CD14-positive monocyte (primary cell): ENCODE measurements at regions not wholly inside any gene's neighbourhood (a gene's known extent, or its start where the extent isn't known, plus 50 kb on each side); places are given as distances from the start of the nearest gene placed in this dataset.
A peak's percentile ranks its signal among the peaks of the same experiment; 100 is the strongest.

ENCODE experiments used
- DNase-seq, 3 donors: peaks; one replicate each; pipeline ENCODE4 v3.0.0-alpha.2; 2011 to 2022
- H2AFZ ChIP-seq: 2 replicates; pipeline ENCODE4 v1.6.0; 2012; ENCODE audit warnings: mild to moderate bottlenecking, low read depth, low read length, inconsistent platforms; ENCODE audit not compliant: insufficient read depth, poor library complexity, severe bottlenecking
- H3K27ac ChIP-seq, 2 donors: 1 replicate in 1 of 2; 2 replicates in 1 of 2; pipeline ENCODE4 v1.5.1; 2012 to 2013; ENCODE audit warnings: low read length in 2 of 2, control low read depth in 1 of 2, inconsistent platforms in 1 of 2, low read depth in 1 of 2, mild to moderate bottlenecking in 1 of 2
- H3K27me3 ChIP-seq, 2 donors: one replicate each; pipeline versions ENCODE4 v1.6.0 to v1.6.1; 2011 to 2013; ENCODE audit warnings: low read length in 2 of 2; ENCODE audit not compliant: control insufficient read depth in 2 of 2, insufficient read depth in 2 of 2
- H3K36me3 ChIP-seq, 2 donors: replicated peaks in 1 of 2; 1 replicate in 1 of 2; 2 replicates in 1 of 2; pipeline versions ENCODE4 v1.5.1 to v1.6.1; 2012 to 2013; ENCODE audit warnings: low read length in 2 of 2, control low read depth in 1 of 2, inconsistent platforms in 1 of 2, mild to moderate bottlenecking in 1 of 2; ENCODE audit not compliant: insufficient read depth in 2 of 2, control insufficient read depth in 1 of 2
- H3K4me1 ChIP-seq, 2 donors: 1 replicate in 1 of 2; 2 replicates in 1 of 2; pipeline versions ENCODE4 v1.5.1 to v1.6.1; 2012 to 2013; ENCODE audit warnings: low read length in 2 of 2, control low read depth in 1 of 2, inconsistent platforms in 1 of 2, mild to moderate bottlenecking in 1 of 2, moderate library complexity in 1 of 2; ENCODE audit not compliant: insufficient read depth in 2 of 2, control insufficient read depth in 1 of 2
- H3K4me2 ChIP-seq: replicated peaks from 2 replicates; pipeline ENCODE3; 2012; ENCODE audit warnings: low read length, moderate library complexity, mild to moderate bottlenecking; ENCODE audit not compliant: poor library complexity, severe bottlenecking; ENCODE audit errors: extremely low read depth
- H3K4me3 ChIP-seq, 3 experiments: fragments of 200-600 bp in 1 of 3; sonication (generic) in 1 of 3; replicated peaks in 1 of 3; 1 replicate in 2 of 3; 2 replicates in 1 of 3; pipeline ENCODE4 v1.5.1; 2011 to 2013; ENCODE audit warnings: low read length in 3 of 3, mild to moderate bottlenecking in 3 of 3, control low read depth in 2 of 3, low read depth in 2 of 3, inconsistent platforms in 1 of 3, moderate library complexity in 1 of 3
- H3K79me2 ChIP-seq: 2 replicates; pipeline ENCODE4 v1.6.0; 2012; ENCODE audit warnings: mild to moderate bottlenecking, control low read depth, inconsistent platforms, low read length, moderate library complexity; ENCODE audit not compliant: insufficient read depth
- H3K9ac ChIP-seq: 2 replicates; pipeline ENCODE4 v1.6.0; 2017; ENCODE audit warnings: low read length, mild to moderate bottlenecking; ENCODE audit not compliant: insufficient read depth, poor library complexity, severe bottlenecking
- H3K9me3 ChIP-seq, 2 donors: replicated peaks in 1 of 2; 1 replicate in 1 of 2; 2 replicates in 1 of 2; pipeline versions ENCODE4 v1.5.1 to v1.6.1; 2012 to 2013; ENCODE audit warnings: low read length in 2 of 2, control low read depth in 1 of 2; ENCODE audit not compliant: control insufficient read depth in 1 of 2, insufficient read depth in 1 of 2
- H4K20me1 ChIP-seq: 2 replicates; pipeline ENCODE4 v1.6.0; 2012; ENCODE audit warnings: mild to moderate bottlenecking, low read length, control low read depth, moderate library complexity; ENCODE audit not compliant: insufficient read depth
- H3K27ac Mint-ChIP-seq, 7 donors: one replicate each; pipeline ENCODE4 v1.8.0; 2020; ENCODE audit warnings: mild to moderate bottlenecking in 7 of 7, mixed read lengths in 7 of 7, moderate library complexity in 6 of 7, inconsistent platforms in 2 of 7
- H3K27me3 Mint-ChIP-seq, 3 donors: one replicate each; pipeline ENCODE4 v1.8.0; 2021 to 2022; ENCODE audit warnings: low read depth in 3 of 3, mild to moderate bottlenecking in 3 of 3, mixed read lengths in 3 of 3, moderate library complexity in 3 of 3, inconsistent platforms in 1 of 3
- H3K36me3 Mint-ChIP-seq, 2 donors: one replicate each; pipeline ENCODE4 v1.8.0; 2020; ENCODE audit warnings: mixed read lengths in 2 of 2, inconsistent platforms in 1 of 2, mild to moderate bottlenecking in 1 of 2
- H3K4me1 Mint-ChIP-seq: one replicate; pipeline ENCODE4 v1.8.0; 2020; ENCODE audit warnings: mild to moderate bottlenecking, mixed read lengths
- H3K4me3 Mint-ChIP-seq, 2 donors: one replicate each; pipeline ENCODE4 v1.8.0; 2020; ENCODE audit warnings: mild to moderate bottlenecking in 2 of 2, mixed read lengths in 2 of 2, moderate library complexity in 1 of 2
- H3K9me3 Mint-ChIP-seq, 7 donors: one replicate each; pipeline ENCODE4 v1.8.0; 2020 to 2022; ENCODE audit warnings: mixed read lengths in 7 of 7, mild to moderate bottlenecking in 6 of 7, moderate library complexity in 6 of 7, inconsistent platforms in 2 of 7
- CTCF ChIP-seq: fragments of 200-600 bp; IDR thresholded peaks from one replicate; pipeline ENCODE4 v1.8.0; 2022; ENCODE audit warnings: antibody characterized with exemption, mild to moderate bottlenecking
- WGBS: methylation state at CpG from one replicate; pipeline ENCODE4 v1.1.5; 2013; ENCODE audit warnings: missing lambda C conversion rate; ENCODE audit not compliant: insufficient coverage; 5-methylcytosine and 5-hydroxymethylcytosine counted together
- intact Hi-C, 2 donors: fragments of 100-400 bp; cut with micrococcal nuclease; formaldehyde crosslinking; loops; one replicate each; pipeline versions ENCODE4 v1.15.0 to v1.15.1; 2023

GRCh38 chr10:10923029-10923651 lies 94.5 kb upstream of the CELF2 start:
- H3K4me3 Mint-ChIP-seq = peak overlapping the region in 1 of 2 donors; percentile 13

GRCh38 chr10:10925667-10926066 lies 92.0 kb upstream of the CELF2 start:
- Histone ChIP-seq H3K27me3 (no peaks in the 10 kb centered on the region), H3K36me3 (no peaks in the 10 kb centered on the region), H3K4me1 (no peaks in the 10 kb centered on the region), H3K9me3 (no peaks in the 10 kb centered on the region), H3K4me3 (no peak overlapping the region), H3K27ac (no peak overlapping the region), H4K20me1 (no peaks in the 10 kb centered on the region), H3K79me2 (no peaks in the 10 kb centered on the region), H3K9ac (no peak overlapping the region), H2AFZ (no peak overlapping the region), H3K4me2 (no peak overlapping the region)
- intact Hi-C loops = no loop called here
- Mint-ChIP-seq H3K4me3 (no peak overlapping the region), H3K4me1 (no peaks in the 10 kb centered on the region), H3K27ac (no peak overlapping the region), H3K36me3 (no peaks in the 10 kb centered on the region), H3K9me3 (peaks cover 0 to 7% (median 2%) of the 10 kb centered on the region in 7 donors), H3K27me3 (peaks cover 0 to 5% (median 3%) of the 10 kb centered on the region in 3 donors)
- no peak for TF ChIP-seq CTCF
- no peak for DNase-seq
- 100% methylated on average over 2 of the region's 4 CpGs for WGBS

More at GRCh38 chr10:10923029-10923651, 94.5 kb upstream of the CELF2 start:
- Mint-ChIP-seq H3K36me3 (no peaks in the 10 kb centered on the region), H3K27ac (no peak overlapping the region), H3K27me3 (peaks cover 0 to 6% (median 1%) of the 10 kb centered on the region in 3 donors), H3K4me1 (no peaks in the 10 kb centered on the region), H3K9me3 (peaks cover 0 to 7% (median 2%) of the 10 kb centered on the region in 7 donors)
- Histone ChIP-seq H3K9me3 (no peaks in the 10 kb centered on the region), H3K36me3 (no peaks in the 10 kb centered on the region), H3K4me3 (no peak overlapping the region), H4K20me1 (no peaks in the 10 kb centered on the region), H3K79me2 (no peaks in the 10 kb centered on the region), H3K4me2 (no peak overlapping the region), H3K27ac (no peak overlapping the region), H2AFZ (no peak overlapping the region), H3K27me3 (no peaks in the 10 kb centered on the region), H3K4me1 (no peaks in the 10 kb centered on the region), H3K9ac (no peak overlapping the region)
- no peak for TF ChIP-seq CTCF
- 95% methylated on average over 15 of the region's 17 CpGs for WGBS
- DNase-seq = no peak
- intact Hi-C loops = no loop called here
